Endothelial cell of umbilical vein (primary cell): ENCODE measurements at regions not wholly inside any gene's neighbourhood (a gene's known extent, or its start where the extent isn't known, plus 50 kb on each side); places are given as distances from the start of the nearest gene placed in this dataset.

ENCODE experiments used
- EZH2 ChIP-seq: IDR thresholded peaks from 2 replicates; pipeline ENCODE4 v1.6.1; 2012; ENCODE audit warnings: borderline replicate concordance, low read depth, mild to moderate bottlenecking, moderate library complexity, low read length, inconsistent platforms; ENCODE audit not compliant: severe bottlenecking
- JUN ChIP-seq: IDR thresholded peaks from 2 replicates; pipeline ENCODE4 v1.6.1; 2011; ENCODE audit warnings: borderline replicate concordance, low read depth; ENCODE audit not compliant: insufficient read length, insufficient read depth
- MYC ChIP-seq: IDR thresholded peaks from one replicate; pipeline ENCODE4 v1.6.1; 2011; ENCODE audit warnings: mild to moderate bottlenecking, low read depth, low read length
- POLR2A ChIP-seq: IDR thresholded peaks from 2 replicates; pipeline ENCODE4 v1.6.1; 2012; ENCODE audit warnings: low read depth, mild to moderate bottlenecking, control low read depth, low read length
- POLR2AphosphoS5 ChIP-seq: IDR thresholded peaks from 2 replicates; pipeline ENCODE4 v1.6.1; 2012; ENCODE audit warnings: low read depth, mild to moderate bottlenecking, control low read depth, low read length, moderate library complexity; ENCODE audit not compliant: insufficient read depth
- TF ChIP-seq, protein P1 (sequence below), 2 donors: IDR thresholded peaks; 1 replicate in 1 of 2; 2 replicates in 1 of 2; pipeline ENCODE4 v1.5.1; 2011; ENCODE audit warnings: low read length in 2 of 2, mild to moderate bottlenecking in 2 of 2, moderate library complexity in 2 of 2, control low read depth in 1 of 2, inconsistent platforms in 1 of 2, low read depth in 1 of 2; ENCODE audit not compliant: insufficient read depth in 1 of 2; ENCODE audit errors: extremely low read depth in 1 of 2
- TF ChIP-seq, protein P2 (sequence below): IDR thresholded peaks from 2 replicates; pipeline ENCODE4 v1.6.1; 2011; ENCODE audit not compliant: insufficient read depth, insufficient read length

DNA sequence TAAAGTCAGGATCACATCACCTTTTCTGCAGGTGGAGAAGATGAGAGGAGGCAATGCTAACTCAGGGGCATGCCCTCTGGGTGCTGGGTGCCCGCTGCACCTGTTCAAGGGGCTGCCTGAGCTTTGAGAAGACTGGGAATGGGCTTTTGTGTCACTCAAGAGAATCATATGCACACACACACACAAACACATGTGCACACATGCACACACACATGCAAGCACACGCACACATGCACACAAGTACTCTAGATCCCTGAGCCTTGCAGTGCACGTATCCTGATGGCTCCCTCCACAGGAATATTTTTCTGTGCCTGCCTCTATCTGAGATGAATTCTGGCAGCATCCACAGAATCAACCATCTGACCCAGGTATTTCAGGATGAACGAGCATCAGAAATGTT lies 110.0 kb upstream of the TEX51 start:
- TF ChIP-seq POLR2A, result no peak
- TF ChIP-seq, protein P1, sequence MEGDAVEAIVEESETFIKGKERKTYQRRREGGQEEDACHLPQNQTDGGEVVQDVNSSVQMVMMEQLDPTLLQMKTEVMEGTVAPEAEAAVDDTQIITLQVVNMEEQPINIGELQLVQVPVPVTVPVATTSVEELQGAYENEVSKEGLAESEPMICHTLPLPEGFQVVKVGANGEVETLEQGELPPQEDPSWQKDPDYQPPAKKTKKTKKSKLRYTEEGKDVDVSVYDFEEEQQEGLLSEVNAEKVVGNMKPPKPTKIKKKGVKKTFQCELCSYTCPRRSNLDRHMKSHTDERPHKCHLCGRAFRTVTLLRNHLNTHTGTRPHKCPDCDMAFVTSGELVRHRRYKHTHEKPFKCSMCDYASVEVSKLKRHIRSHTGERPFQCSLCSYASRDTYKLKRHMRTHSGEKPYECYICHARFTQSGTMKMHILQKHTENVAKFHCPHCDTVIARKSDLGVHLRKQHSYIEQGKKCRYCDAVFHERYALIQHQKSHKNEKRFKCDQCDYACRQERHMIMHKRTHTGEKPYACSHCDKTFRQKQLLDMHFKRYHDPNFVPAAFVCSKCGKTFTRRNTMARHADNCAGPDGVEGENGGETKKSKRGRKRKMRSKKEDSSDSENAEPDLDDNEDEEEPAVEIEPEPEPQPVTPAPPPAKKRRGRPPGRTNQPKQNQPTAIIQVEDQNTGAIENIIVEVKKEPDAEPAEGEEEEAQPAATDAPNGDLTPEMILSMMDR (IDR thresholded peaks at IDR 0.05; ENCODE audit: extremely low read depth in 1 of 2, insufficient read depth in 1 of 2, low read depth in 1 of 2, low read length in 2 of 2), result no peak
- TF ChIP-seq POLR2AphosphoS5, result no peak
- no peak for TF ChIP-seq EZH2
- TF ChIP-seq MYC, result no peak
- TF ChIP-seq, protein P2, sequence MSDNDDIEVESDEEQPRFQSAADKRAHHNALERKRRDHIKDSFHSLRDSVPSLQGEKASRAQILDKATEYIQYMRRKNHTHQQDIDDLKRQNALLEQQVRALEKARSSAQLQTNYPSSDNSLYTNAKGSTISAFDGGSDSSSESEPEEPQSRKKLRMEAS, result no peak
- no peak for TF ChIP-seq JUN
